NCI-H146 (cell line): ENCODE measurements at regions not wholly inside any gene's neighbourhood (a gene's known extent, or its start where the extent isn't known, plus 50 kb on each side); places are given as distances from the start of the nearest gene placed in this dataset.

Source experiments
- DNase-seq: peaks from one replicate; lab custom pipeline; 2025; lab: John Stamatoyannopoulos, UW

DNA sequence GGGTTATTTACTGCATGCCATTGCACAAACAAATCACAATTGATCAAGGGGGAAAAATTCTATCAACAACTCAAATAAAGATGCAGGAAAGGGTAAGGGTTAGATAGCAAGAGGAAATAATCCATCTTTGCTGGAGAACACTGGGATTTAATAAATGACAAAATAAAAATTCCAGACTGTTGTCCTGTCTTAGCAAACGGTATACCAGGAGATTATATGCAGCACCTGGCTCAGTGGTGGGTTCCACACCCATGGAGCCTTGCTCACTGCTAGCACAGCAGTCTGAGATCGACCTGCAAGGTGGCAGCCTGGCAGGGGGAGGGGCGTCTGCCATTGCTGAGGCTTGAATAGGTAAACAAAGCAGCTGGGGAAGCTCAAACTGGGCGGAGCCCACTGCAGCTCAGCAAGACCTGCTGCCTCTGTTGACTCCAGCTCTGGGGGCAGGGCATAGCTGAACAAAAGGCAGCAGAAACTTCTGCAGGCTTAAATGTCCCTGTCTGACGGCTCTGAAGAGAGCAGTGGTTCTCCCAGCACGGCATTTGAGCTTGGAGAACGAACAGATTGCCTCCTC lies 296.5 kb upstream of the THSD7B start:
- peak; percentile 47 for DNase-seq

DNA sequence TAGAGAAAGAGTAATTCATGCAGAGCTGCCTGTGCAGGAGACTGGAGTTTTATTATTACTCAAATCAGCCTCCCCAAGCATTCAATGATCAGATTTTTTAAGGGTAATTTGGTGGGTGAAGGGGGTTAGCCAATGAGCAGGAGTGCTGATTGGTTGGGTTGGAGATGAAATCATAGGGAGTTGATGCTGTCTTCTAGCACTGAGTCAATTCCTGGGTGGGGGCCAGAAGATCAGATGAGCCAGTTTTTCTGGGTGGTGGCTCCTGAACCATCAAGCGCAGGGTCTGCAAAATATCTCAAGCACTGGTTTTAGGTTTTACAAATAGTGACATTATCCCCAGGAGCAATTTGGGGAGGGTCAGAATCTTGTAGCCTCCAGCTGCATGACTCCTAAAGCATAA lies 312.8 kb upstream of the THSD7B start:
- DNase-seq = no peak

DNA sequence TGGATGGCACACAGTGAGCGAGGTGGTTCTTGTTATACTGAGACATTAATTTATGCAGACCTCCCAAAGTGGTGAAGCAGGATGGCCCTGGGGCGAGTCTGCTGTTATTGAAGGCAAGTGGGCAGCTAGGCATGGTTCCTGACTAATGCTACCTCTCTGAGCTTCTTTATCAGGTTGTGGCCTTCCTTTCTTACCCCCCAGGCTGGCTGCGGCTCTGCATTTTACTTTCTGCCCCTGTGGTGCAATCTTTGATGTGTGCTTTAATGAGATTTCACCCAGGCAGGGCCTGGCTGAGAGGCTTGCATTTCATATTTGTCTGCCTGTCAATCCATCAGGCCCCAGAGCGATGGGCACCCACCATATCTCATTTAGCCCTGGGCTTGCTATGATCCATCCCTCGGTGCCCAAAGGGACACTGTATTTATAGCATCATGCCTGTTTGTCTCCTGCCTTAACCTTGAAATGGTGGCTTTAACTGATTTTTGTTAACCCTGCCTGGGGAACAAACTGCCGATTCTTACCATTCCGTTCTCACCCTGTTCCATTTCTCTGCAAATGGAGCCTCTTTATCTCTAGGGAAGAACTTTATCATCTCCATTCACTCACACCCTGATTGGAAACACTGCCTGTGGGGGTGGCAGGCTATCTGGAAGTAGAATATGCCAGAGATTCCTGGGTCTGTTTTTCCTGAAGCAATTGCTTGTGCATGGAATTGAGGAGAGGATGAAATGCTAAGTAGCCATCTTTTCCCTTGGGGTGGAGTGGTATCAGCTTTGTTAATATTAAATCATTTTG lies 316.2 kb upstream of the THSD7B start:
- DNase-seq = no peak

DNA sequence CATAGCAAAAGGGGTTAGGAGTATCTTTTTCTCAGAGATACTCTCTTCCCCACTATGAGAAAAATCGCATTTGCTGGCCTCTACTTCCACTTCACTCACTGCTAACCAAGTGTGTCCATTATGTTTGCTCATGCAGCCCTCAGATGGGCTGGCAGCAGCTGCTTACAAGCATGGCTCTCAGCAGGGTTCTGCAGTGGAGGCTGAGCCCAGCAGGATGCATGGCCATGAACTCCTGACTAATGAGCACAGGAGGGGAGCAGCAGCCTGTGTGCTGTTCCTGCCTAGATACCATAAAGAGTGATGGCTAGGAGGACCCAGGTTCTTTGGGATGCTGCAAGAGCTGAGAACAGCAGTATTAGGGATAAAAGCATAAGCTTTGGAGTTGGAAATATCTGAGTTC lies 316.9 kb upstream of the THSD7B start:
- peak; percentile 94 for DNase-seq

DNA sequence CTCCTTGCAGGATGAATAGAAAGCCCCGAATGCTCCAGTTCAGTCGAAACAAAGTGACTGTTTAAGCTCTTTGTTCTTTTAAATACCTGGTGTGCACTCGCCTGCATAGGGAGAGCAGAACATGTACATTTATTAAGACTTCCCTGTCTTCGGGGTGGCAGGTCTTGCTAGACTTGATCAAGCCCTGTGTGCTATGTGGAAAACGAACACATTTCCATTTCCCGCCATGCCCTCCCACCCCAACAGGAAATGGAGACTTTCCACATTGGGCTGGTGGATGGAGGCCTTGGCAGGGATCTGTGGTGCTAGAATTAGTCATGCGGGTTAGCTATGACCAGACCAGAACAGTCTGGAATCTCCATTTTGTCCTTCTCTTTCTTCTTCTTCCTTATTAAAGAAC lies 321.0 kb upstream of the THSD7B start:
- DNase-seq = no peak

DNA sequence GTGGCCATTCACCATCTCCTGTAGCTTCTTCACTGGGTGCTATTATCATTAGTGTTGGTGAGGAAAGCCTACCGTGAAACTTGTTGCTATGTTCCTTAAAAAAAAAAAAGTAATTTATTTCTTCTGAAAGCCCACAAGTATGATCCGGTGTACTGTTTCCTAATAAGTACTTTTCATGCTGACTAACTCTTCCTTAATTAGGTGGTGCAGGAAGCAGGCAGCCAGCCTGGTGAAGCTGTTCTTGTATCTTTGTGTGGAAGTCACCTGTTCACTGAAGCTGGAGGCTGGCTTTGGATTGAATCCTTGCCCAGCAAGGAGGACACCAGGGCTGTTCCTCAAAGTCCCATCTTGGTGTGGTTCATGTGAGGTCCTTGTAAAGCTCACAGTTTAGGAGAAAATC lies 321.7 kb upstream of the THSD7B start:
- no peak for DNase-seq

DNA sequence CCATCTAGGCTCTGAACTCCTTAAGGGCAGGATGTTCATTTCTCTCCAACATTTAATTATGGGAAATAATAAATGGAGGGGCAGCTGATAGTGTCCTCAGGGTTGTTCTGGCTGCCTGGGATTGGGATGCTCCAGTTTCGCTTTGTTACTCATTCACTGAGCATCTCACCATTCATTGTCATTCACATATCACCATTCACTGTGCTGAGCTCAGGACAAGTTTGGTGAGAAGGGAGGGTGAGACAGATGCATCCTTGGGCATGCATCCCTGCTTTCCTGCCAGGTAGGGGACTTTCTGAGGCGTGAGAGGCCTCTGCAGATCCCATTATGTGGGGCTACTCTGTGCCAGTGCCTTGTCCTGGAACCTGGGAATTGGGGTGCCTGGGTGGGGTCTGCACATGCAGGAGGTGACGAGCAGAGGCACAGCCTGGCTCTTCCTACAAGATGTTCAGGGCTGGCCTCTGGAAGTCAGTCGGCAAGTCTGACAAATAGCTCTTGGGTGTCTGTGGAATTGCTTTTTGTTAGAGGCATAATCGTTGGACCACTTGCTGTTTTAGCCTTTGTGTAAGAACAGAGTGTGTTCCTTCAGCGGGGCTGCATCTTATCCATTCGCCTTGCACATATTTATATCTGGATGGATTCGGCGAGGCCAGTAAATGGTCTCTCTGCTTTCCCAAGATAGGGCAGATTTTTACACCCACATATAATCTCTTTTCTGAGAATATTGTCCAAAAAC lies 323.2 kb upstream of the THSD7B start:
- DNase-seq = peak; percentile 43

- no peak for DNase-seq
These were observed 321.2 kb upstream of the CXCR4 start for GRCh38 chr2:136439064-136439676.

- no peak for DNase-seq
These were observed 319.5 kb upstream of the CXCR4 start for GRCh38 chr2:136437461-136437860.

GRCh38 chr2:136436936-136437335 lies 319.0 kb upstream of the CXCR4 start:
- DNase-seq = peak; percentile 72

- no peak for DNase-seq
These were observed 316.3 kb upstream of the CXCR4 start for GRCh38 chr2:136434251-136434715.

- DNase-seq = no peak
These were observed 315.3 kb upstream of the CXCR4 start for GRCh38 chr2:136433261-136433660.

DNA sequence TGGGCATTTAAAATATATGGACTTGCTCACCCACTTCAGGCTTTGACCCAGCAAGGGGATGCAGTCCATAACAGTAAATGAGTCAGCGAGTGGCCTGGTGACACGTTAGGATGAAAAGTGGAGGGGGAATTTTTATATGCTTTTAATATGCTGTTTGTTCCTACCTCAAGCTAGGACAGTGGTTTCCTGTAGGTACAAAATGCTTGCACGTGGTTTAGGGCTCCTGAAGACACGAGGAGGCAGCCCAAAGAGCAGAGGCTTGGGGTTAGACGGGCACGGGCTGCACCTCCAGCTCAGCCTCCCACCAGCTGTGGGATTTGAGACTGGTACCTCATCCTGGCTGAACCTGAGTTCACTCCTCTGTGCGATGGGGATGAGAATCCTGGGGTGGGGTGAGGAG lies 306.2 kb upstream of the CXCR4 start:
- DNase-seq = no peak

GRCh38 chr2:136423516-136423996 lies 305.6 kb upstream of the CXCR4 start:
- peak; percentile 83 for DNase-seq

- no peak for DNase-seq
These were observed 304.6 kb upstream of the CXCR4 start for GRCh38 chr2:136422512-136422911.

DNA sequence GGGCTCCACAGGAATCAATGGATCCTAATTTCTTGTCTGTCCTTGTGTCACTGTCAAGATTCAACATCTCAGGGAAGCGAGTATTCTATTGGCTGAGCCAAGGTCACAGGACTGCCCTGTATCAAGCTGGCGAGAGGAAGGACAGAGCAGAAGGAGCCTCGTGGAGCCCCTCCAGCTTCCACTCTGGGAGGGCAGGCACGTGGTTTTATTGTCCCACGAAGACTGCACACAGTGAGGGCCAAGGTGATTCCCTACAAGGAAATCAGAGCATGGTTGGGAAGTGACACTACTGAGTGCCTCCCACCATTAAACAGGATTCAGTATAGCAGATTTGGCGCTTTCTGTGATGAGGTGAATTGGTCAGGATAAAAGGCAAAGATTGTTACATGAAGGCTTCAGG lies 302.4 kb upstream of the CXCR4 start:
- no peak for DNase-seq

GRCh38 chr2:136411946-136412345 lies 294.0 kb upstream of the CXCR4 start:
- no peak for DNase-seq

- no peak for DNase-seq
These were observed 292.7 kb upstream of the CXCR4 start for GRCh38 chr2:136410673-136411072.

GRCh38 chr2:136408795-136409194 lies 290.8 kb upstream of the CXCR4 start:
- no peak for DNase-seq

- peak; percentile 17 for DNase-seq
These were observed 290.0 kb upstream of the CXCR4 start for GRCh38 chr2:136407952-136408318.

- DNase-seq = peak; percentile 54
These were observed 289.4 kb upstream of the CXCR4 start for GRCh38 chr2:136407117-136407951.

- DNase-seq = no peak
These were observed 287.0 kb upstream of the CXCR4 start for GRCh38 chr2:136404925-136405324.
